ENCODE measurements at regions not wholly inside any gene's neighbourhood (a gene's known extent, or its start where the extent isn't known, plus 50 kb on each side); places are given as distances from the start of the nearest gene placed in this dataset.

- Histone ChIP-seq H3K4me1 (no peaks in the 10 kb centered on the region), H3K36me3 (ENCODE audit: low read depth, missing control alignments) (no peaks in the 10 kb centered on the region), H3K4me3 (no peak overlapping the region), H3K9me3 (no peaks in the 10 kb centered on the region), H3K27me3 (no peaks in the 10 kb centered on the region), H3K27ac (no peak overlapping the region)
- no peak for TF ChIP-seq POLR2A (IDR thresholded peaks at IDR 0.05)
- TF ChIP-seq, protein P1, sequence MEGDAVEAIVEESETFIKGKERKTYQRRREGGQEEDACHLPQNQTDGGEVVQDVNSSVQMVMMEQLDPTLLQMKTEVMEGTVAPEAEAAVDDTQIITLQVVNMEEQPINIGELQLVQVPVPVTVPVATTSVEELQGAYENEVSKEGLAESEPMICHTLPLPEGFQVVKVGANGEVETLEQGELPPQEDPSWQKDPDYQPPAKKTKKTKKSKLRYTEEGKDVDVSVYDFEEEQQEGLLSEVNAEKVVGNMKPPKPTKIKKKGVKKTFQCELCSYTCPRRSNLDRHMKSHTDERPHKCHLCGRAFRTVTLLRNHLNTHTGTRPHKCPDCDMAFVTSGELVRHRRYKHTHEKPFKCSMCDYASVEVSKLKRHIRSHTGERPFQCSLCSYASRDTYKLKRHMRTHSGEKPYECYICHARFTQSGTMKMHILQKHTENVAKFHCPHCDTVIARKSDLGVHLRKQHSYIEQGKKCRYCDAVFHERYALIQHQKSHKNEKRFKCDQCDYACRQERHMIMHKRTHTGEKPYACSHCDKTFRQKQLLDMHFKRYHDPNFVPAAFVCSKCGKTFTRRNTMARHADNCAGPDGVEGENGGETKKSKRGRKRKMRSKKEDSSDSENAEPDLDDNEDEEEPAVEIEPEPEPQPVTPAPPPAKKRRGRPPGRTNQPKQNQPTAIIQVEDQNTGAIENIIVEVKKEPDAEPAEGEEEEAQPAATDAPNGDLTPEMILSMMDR (IDR thresholded peaks at IDR 0.05), result no peak
- 72 to 75% methylated on average over 3 of the region's 3 CpGs for WGBS, 2 donors
- no peak for DNase-seq
- intact Hi-C loops (cut with DNase I; ENCODE audit: low total_unique reads), result no loop called here
Observed at GRCh38 chr11:80031014-80031600, 590.3 kb upstream of the TENM4 start.

GRCh38 chr11:80028998-80029397 lies 588.2 kb upstream of the TENM4 start:
- Histone ChIP-seq H3K4me3 (no peak overlapping the region), H3K27me3 (no peaks in the 10 kb centered on the region), H3K4me1 (no peaks in the 10 kb centered on the region), H3K36me3 (ENCODE audit: low read depth, missing control alignments) (no peaks in the 10 kb centered on the region), H3K9me3 (no peaks in the 10 kb centered on the region), H3K27ac (no peak overlapping the region)
- no peak for TF ChIP-seq POLR2A (IDR thresholded peaks at IDR 0.05)
- TF ChIP-seq, protein P1 (IDR thresholded peaks at IDR 0.05), result no peak
- intact Hi-C loops (cut with DNase I; ENCODE audit: low total_unique reads), result no loop called here
- WGBS, 2 donors, result 68 to 83% methylated on average over 3 of the region's 3 CpGs
- no peak for DNase-seq

- intact Hi-C loops (cut with DNase I; ENCODE audit: low total_unique reads), result no loop called here
- no peak for TF ChIP-seq POLR2A (IDR thresholded peaks at IDR 0.05)
- TF ChIP-seq, protein P1 (IDR thresholded peaks at IDR 0.05), result no peak
Observed at GRCh38 chr11:80024119-80024518, 583.3 kb upstream of the TENM4 start.

DNA sequence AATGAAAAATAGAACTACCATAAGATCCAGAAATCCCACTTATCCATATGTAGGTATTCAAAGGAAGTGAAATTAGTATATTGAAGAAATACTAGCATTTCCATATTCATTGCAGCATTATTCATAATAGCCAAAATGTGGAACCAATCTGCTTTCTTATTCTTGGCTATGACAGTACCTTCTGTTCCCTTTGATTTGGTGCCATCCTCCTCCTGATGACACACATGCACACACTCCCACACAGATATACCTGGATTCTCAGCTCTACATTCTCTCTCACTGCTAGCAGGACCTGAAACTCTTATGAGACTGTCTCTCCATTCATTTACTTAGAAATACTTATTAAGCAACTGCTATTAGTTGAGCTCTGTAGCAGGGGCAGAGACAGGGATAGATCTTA lies 582.6 kb upstream of the TENM4 start:
- no peak for TF ChIP-seq POLR2A (IDR thresholded peaks at IDR 0.05)
- no peak for DNase-seq
- no peak overlapping the region for H3K27ac ChIP-seq
- no peaks in the 10 kb centered on the region for H3K27me3 ChIP-seq
- H3K4me3 ChIP-seq, result no peak overlapping the region
- no peaks in the 10 kb centered on the region for H3K36me3 ChIP-seq (ENCODE audit: low read depth, missing control alignments)
- no peaks in the 10 kb centered on the region for H3K4me1 ChIP-seq
- intact Hi-C loops (cut with DNase I; ENCODE audit: low total_unique reads), result no loop called here
- no peaks in the 10 kb centered on the region for H3K9me3 ChIP-seq

More at GRCh38 chr11:80024119-80024518, 583.3 kb upstream of the TENM4 start:
- H3K4me1 ChIP-seq, result no peaks in the 10 kb centered on the region
- no peak overlapping the region for H3K4me3 ChIP-seq
- H3K27ac ChIP-seq, result no peak overlapping the region
- no peaks in the 10 kb centered on the region for H3K9me3 ChIP-seq
- DNase-seq, result no peak
- H3K27me3 ChIP-seq, result no peaks in the 10 kb centered on the region
- WGBS, 2 donors, result 81 to 87% methylated on average over 4 of the region's 4 CpGs
- no peaks in the 10 kb centered on the region for H3K36me3 ChIP-seq (ENCODE audit: low read depth, missing control alignments)

GRCh38 chr11:80010536-80010935 lies 569.7 kb upstream of the TENM4 start:
- no peaks in the 10 kb centered on the region for H3K9me3 ChIP-seq
- WGBS, 2 donors, result 93 to 95% methylated on average over 1 of the region's 1 CpG
- no peak for DNase-seq
- H3K4me3 ChIP-seq, result no peak overlapping the region
- intact Hi-C loops (cut with DNase I; ENCODE audit: low total_unique reads), result no loop called here
- no peaks in the 10 kb centered on the region for H3K36me3 ChIP-seq (ENCODE audit: low read depth, missing control alignments)
- no peaks in the 10 kb centered on the region for H3K27me3 ChIP-seq
- no peak overlapping the region for H3K27ac ChIP-seq
- no peak for TF ChIP-seq POLR2A (IDR thresholded peaks at IDR 0.05)
- TF ChIP-seq, protein P1 (IDR thresholded peaks at IDR 0.05), result no peak
- no peaks in the 10 kb centered on the region for H3K4me1 ChIP-seq
